ENCODE measurements at regions not wholly inside any gene's neighbourhood (a gene's known extent, or its start where the extent isn't known, plus 50 kb on each side); places are given as distances from the start of the nearest gene placed in this dataset.
A peak's percentile ranks its signal among the peaks of the same experiment; 100 is the strongest.

DNA sequence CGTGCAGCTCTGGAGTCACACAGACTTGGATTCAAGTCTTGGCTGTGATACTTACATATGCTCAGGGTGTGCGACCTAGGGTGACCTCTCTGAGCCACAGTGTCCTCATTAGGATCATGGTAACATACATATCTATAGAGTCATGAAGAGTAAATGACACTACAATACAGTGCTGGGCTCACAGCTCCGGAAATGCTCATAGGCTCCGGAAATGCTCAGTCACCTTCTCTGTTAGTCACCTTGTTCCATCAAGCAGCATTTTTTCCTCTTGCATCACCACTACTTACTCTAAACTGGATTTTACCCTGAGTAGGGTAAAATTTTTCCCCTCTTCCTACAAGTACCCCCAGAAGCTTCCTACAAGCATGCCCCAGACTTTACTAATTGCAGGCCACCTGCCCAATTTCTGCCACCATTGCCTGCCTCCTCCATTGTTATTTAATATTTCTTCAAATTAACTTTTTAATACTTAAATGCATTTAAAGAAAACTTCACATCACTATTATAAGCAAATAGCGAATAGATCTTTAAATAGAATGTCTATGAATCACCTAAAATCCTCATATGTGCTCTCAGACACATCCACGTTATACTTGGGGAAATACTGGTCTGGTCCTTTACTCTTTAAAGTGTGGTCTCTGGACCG lies 147.6 kb upstream of the SPRY4 start (continued):
- TF ChIP-seq, protein P1, sequence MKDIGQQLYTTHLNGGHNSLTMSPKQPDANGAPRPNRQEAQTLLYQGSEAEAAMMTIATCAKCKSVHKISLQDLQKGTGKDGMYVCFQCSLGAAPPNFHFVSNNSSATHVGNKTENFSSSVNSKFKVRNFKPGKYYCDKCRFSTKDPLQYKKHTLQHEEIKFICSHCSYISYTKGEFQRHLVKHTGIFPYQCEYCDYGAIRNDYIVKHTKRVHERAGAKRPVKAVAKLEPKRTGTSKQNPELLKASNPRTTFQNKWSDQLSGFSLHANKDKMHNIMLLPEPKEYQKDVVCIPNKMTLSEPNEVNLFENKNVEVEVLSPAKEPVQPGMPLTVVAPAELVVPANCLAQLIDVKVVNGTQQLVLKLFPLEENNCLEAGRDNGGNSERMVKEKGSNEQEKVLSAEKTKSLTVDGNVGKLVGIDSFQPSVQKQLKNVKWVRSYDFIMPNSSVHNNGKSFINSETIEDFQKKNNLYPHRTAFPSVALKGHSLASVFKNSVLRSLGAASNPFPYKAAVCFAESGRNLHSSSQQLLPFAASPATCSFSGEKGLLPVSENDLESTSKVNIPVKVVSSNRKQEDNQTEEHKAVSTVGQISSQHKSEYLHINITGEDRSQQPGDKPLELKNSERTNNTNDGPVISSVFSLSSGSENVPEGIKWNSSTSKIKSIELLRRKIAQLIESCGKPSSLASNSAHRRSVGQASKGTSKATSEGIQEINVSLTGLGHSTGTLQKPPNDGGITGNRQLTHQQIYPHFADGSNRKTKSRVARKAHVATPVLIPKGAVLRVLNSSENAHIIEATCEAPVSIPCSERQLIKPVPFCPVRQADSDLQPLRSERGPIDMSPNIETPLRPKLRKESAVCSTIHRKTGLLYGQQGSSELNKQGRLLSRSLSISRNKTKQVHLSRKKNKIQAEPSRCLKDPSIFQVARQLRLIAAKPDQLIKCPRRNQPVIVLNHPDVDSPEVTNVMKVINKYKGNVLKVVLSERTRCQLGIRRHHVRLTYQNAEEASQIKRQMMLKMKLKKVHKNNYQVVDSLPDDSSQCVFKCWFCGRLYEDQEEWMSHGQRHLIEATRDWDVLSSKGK (CRISPR knock-in tag; IDR thresholded peaks at IDR 0.05), result no peak
- no peak for TF ChIP-seq PML (IDR thresholded peaks at IDR 0.05; ENCODE audit: low read length)
- TF ChIP-seq ZNF445 (CRISPR knock-in tag; IDR thresholded peaks at IDR 0.05; ENCODE audit: low read depth), result no peak
- TF ChIP-seq, protein P2, sequence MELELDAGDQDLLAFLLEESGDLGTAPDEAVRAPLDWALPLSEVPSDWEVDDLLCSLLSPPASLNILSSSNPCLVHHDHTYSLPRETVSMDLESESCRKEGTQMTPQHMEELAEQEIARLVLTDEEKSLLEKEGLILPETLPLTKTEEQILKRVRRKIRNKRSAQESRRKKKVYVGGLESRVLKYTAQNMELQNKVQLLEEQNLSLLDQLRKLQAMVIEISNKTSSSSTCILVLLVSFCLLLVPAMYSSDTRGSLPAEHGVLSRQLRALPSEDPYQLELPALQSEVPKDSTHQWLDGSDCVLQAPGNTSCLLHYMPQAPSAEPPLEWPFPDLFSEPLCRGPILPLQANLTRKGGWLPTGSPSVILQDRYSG (tag; conservative IDR thresholded peaks at IDR 0.05; ENCODE audit: low read depth), result no peak
- TF ChIP-seq ZNF263 (CRISPR knock-in tag; IDR thresholded peaks at IDR 0.05; ENCODE audit: borderline replicate concordance), result no peak
- TF ChIP-seq RFX5 (IDR thresholded peaks at IDR 0.05; ENCODE audit: low read depth, low read length), result no peak
- TF ChIP-seq NELFE (IDR thresholded peaks at IDR 0.05; ENCODE audit: insufficient read depth, insufficient read length), result no peak
- 0 out of 2 replicates have a peak, but pooled peaks have one; percentile 43 for TF ChIP-seq MTA3 (IDR thresholded peaks at IDR 0.05; ENCODE audit: borderline replicate concordance)
- no peak for TF ChIP-seq ZSCAN29 (IDR thresholded peaks at IDR 0.05)
- no peak for TF ChIP-seq HNRNPL (IDR thresholded peaks at IDR 0.05; ENCODE audit: low read depth, low read length)
- no peak for TF ChIP-seq TARDBP (IDR thresholded peaks at IDR 0.05)
- TF ChIP-seq, protein P3, sequence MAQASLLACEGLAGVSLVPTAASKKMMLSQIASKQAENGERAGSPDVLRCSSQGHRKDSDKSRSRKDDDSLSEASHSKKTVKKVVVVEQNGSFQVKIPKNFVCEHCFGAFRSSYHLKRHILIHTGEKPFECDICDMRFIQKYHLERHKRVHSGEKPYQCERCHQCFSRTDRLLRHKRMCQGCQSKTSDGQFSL (CRISPR knock-in tag; IDR thresholded peaks at IDR 0.05), result no peak
- TF ChIP-seq, protein P3 (tag; IDR thresholded peaks at IDR 0.05), result no peak
- TF ChIP-seq, protein P4, sequence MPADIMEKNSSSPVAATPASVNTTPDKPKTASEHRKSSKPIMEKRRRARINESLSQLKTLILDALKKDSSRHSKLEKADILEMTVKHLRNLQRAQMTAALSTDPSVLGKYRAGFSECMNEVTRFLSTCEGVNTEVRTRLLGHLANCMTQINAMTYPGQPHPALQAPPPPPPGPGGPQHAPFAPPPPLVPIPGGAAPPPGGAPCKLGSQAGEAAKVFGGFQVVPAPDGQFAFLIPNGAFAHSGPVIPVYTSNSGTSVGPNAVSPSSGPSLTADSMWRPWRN (IDR thresholded peaks at IDR 0.05; ENCODE audit: low read depth), result no peak
- no peak for TF ChIP-seq ILK (tag; IDR thresholded peaks at IDR 0.05; ENCODE audit: borderline replicate concordance, low read depth)
- TF ChIP-seq NR2C2 (CRISPR knock-in tag; IDR thresholded peaks at IDR 0.05), result no peak
- peak; percentile 80 for TF ChIP-seq NR2C2 (tag; IDR thresholded peaks at IDR 0.05)
- TF ChIP-seq PHB (CRISPR knock-in tag; IDR thresholded peaks at IDR 0.05), result no peak
- TF ChIP-seq CCNT2 (IDR thresholded peaks at IDR 0.05; ENCODE audit: borderline replicate concordance, extremely low read depth, insufficient read length, low read depth, low read length), result peak; percentile 67
- TF ChIP-seq SMARCA4 (IDR thresholded peaks at IDR 0.05), result peak; percentile 84; the same call in 1 of the 2 replicates
- TF ChIP-seq, protein P5, sequence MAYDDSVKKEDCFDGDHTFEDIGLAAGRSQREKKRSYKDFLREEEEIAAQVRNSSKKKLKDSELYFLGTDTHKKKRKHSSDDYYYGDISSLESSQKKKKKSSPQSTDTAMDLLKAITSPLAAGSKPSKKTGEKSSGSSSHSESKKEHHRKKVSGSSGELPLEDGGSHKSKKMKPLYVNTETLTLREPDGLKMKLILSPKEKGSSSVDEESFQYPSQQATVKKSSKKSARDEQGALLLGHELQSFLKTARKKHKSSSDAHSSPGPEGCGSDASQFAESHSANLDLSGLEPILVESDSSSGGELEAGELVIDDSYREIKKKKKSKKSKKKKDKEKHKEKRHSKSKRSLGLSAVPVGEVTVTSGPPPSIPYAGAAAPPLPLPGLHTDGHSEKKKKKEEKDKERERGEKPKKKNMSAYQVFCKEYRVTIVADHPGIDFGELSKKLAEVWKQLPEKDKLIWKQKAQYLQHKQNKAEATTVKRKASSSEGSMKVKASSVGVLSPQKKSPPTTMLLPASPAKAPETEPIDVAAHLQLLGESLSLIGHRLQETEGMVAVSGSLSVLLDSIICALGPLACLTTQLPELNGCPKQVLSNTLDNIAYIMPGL (CRISPR knock-in tag; IDR thresholded peaks at IDR 0.05), result no peak

Data from K562 (cell line).